K562 (cell line): ENCODE measurements at regions not wholly inside any gene's neighbourhood (a gene's known extent, or its start where the extent isn't known, plus 50 kb on each side); places are given as distances from the start of the nearest gene placed in this dataset.

Source experiments
- ATAC-seq: fragments of 200-7000 bp; cut with Tn5 transposase; 3 replicates; pipeline ENCODE4 v1.9.1; 2020; ENCODE audit warnings: moderate library complexity
- BruUV-seq: library from RNA; stranded (reverse); fragments of 400-500 nt; replicated peaks from 2 replicates; lab custom pipeline; 2021; lab: Mats Ljungman, UMichigan
- CTCF ChIA-PET: fragments of 300-600 bp; formaldehyde crosslinking; extraction: SDS; loops from one replicate; lab custom pipeline; 2021; ENCODE audit warnings: low intra/inter-chr PET ratio; lab: Yijun Ruan, JAX
- POLR2A ChIA-PET: fragments of 300-600, 350-650 bp; sonication (Branson Sonifier 250); formaldehyde crosslinking; extraction: SDS; loops from one replicate; lab custom pipeline; 2021; ENCODE audit warnings: antibody characterized with exemption, inconsistent platforms; lab: Yijun Ruan, JAX
- DNase-seq, 4 experiments: peaks; one replicate each; pipeline versions ENCODE4 v3.0.0 to v3.0.0-alpha.2; 2011 to 2018; ENCODE audit warnings: low spot score in 3 of 4, mixed read lengths in 3 of 4; ENCODE audit errors: extremely low read depth in 1 of 4
- FAIRE-seq: peaks from 2 replicates; lab custom pipeline; 2011; peaks lifted over from hg19 to GRCh38; lab: Jason Lieb, UNC
- H2AFZ ChIP-seq: 2 replicates; pipeline ENCODE4 v1.6.0; 2011; ENCODE audit warnings: low read depth, low read length, control low read depth, inconsistent platforms
- H3K27ac ChIP-seq: fragments of 200-600 bp; 3 replicates; pipeline ENCODE4 v1.8.0; 2011; ENCODE audit warnings: low read depth, mild to moderate bottlenecking, control low read depth, inconsistent platforms, low read length, moderate library complexity, mixed read lengths; ENCODE audit errors: extremely low read depth
- H3K27me3 ChIP-seq, 2 experiments: fragments of 300-600 bp in 1 of 2; 2 replicates in 1 of 2; 3 replicates in 1 of 2; pipeline versions ENCODE4 v1.6.0 to v1.8.0; 2011; ENCODE audit warnings: inconsistent platforms in 2 of 2, low read length in 2 of 2, mild to moderate bottlenecking in 1 of 2, mixed read lengths in 1 of 2, moderate library complexity in 1 of 2; ENCODE audit not compliant: control insufficient read depth in 2 of 2, insufficient read depth in 2 of 2
- H3K36me3 ChIP-seq: fragments of 300-600 bp; 3 replicates; pipeline ENCODE4 v1.8.0; 2011; ENCODE audit warnings: mild to moderate bottlenecking, low read length, inconsistent platforms; ENCODE audit not compliant: control insufficient read depth, insufficient read depth
- H3K4me1 ChIP-seq, 2 experiments: fragments of 200-600 bp in 1 of 2; replicated peaks in 1 of 2; 2 replicates in 1 of 2; 3 replicates in 1 of 2; pipeline versions ENCODE4 v1.5.1 to v1.8.0; 2011; ENCODE audit warnings: inconsistent platforms in 2 of 2, low read length in 2 of 2, mild to moderate bottlenecking in 1 of 2, mixed read lengths in 1 of 2, moderate library complexity in 1 of 2; ENCODE audit not compliant: control insufficient read depth in 2 of 2, insufficient read depth in 2 of 2
- H3K4me2 ChIP-seq: 2 replicates; pipeline ENCODE4 v1.6.1; 2011; ENCODE audit warnings: low read length, control low read depth, inconsistent platforms, mixed read lengths; ENCODE audit not compliant: insufficient read depth
- H3K4me3 ChIP-seq: fragments of 200-600 bp; sonication (generic), shearing (Covaris generic); 2 replicates; pipeline ENCODE4 v1.5.1; 2016; ENCODE audit warnings: control low read depth, inconsistent platforms
- H3K79me2 ChIP-seq: fragments of 200-600 bp; 3 replicates; pipeline ENCODE4 v1.8.0; 2011; ENCODE audit warnings: low read length, inconsistent platforms; ENCODE audit not compliant: control insufficient read depth, insufficient read depth
- H3K9ac ChIP-seq, 2 experiments: 2 replicates each; pipeline versions ENCODE4 v1.6.0 to v1.6.1; 2011; ENCODE audit warnings: low read depth in 2 of 2, low read length in 2 of 2, control low read depth in 1 of 2, inconsistent platforms in 1 of 2, mild to moderate bottlenecking in 1 of 2, mixed read lengths in 1 of 2; ENCODE audit not compliant: insufficient read depth in 1 of 2
- H3K9me1 ChIP-seq: one replicate; pipeline ENCODE4 v1.6.0; 2011; ENCODE audit warnings: inconsistent platforms, mild to moderate bottlenecking, low read length, moderate library complexity; ENCODE audit not compliant: control insufficient read depth, insufficient read depth
- H3K9me3 ChIP-seq: replicated peaks from 2 replicates; pipeline ENCODE4 v1.5.1; 2011; ENCODE audit warnings: low read depth, low read length, inconsistent platforms; ENCODE audit not compliant: control insufficient read depth, insufficient read depth
- H4K20me1 ChIP-seq: replicated peaks from 2 replicates; pipeline ENCODE4 v1.6.1; 2011; ENCODE audit warnings: low read length, inconsistent platforms, mixed read lengths; ENCODE audit not compliant: control insufficient read depth, insufficient read depth
- CBX3 ChIP-seq, 2 experiments: IDR thresholded peaks; 1 replicate in 1 of 2; 2 replicates in 1 of 2; pipeline ENCODE4 v1.6.1; 2012; ENCODE audit warnings: inconsistent platforms in 2 of 2, low read length in 2 of 2, borderline replicate concordance in 1 of 2, control low read depth in 1 of 2
- CXXC5 ChIP-seq: fragments of 250-450 bp; sonication (Bioruptor Pico); IDR thresholded peaks from 2 replicates; pipeline ENCODE4 v1.8.0; 2022; ENCODE audit warnings: inconsistent platforms, mild to moderate bottlenecking, moderate library complexity
- ESRRB ChIP-seq: fragments of 250-450 bp; sonication (Bioruptor Pico); IDR thresholded peaks from 2 replicates; pipeline ENCODE4 v1.5.0; 2020; ENCODE audit warnings: mild to moderate bottlenecking, moderate library complexity, borderline replicate concordance
- HDAC3 ChIP-seq: fragments of 450-650 bp; IDR thresholded peaks from 2 replicates; pipeline ENCODE4 v1.6.1; 2018; ENCODE audit warnings: borderline replicate concordance, mild to moderate bottlenecking, moderate library complexity; ENCODE audit not compliant: partially characterized antibody
- KAT8 ChIP-seq: fragments of 450-650 bp; IDR thresholded peaks from 2 replicates; pipeline ENCODE4 v1.6.1; 2016; ENCODE audit warnings: low read depth, mild to moderate bottlenecking
- NR3C1 ChIP-seq: sonication (generic); formaldehyde crosslinking; IDR thresholded peaks from 2 replicates; pipeline ENCODE4 v1.8.1; 2022; ENCODE audit warnings: missing genetic modification reagents
- OTX1 ChIP-seq: fragments of 450-650 bp; formaldehyde crosslinking; IDR thresholded peaks from 2 replicates; pipeline ENCODE4 v1.4.0; 2022; ENCODE audit warnings: mild to moderate bottlenecking
- RAD21 ChIP-seq, 2 experiments: fragments of 250-450 bp in 1 of 2; fragments of 450-650 bp in 1 of 2; sonication (Bioruptor Pico) in 1 of 2; formaldehyde crosslinking in 1 of 2; IDR thresholded peaks in 1 of 2; conservative IDR thresholded peaks in 1 of 2; 2 replicates each; pipeline versions ENCODE4 v1.4.0 to v1.8.0; 2020 to 2022; ENCODE audit warnings: mild to moderate bottlenecking in 2 of 2, moderate library complexity in 1 of 2
- RBM25 ChIP-seq: fragments of 200-400 bp; formaldehyde crosslinking; IDR thresholded peaks from 2 replicates; pipeline ENCODE4 v1.6.1; 2018; ENCODE audit warnings: low read length, low read depth, moderate library complexity; ENCODE audit not compliant: severe bottlenecking
- RBM39 ChIP-seq: fragments of 200-400 bp; formaldehyde crosslinking; optimal IDR thresholded peaks from 2 replicates; pipeline ENCODE3; 2018; ENCODE audit warnings: low read depth, low read length
- RCOR1 ChIP-seq, 2 experiments: IDR thresholded peaks; 2 replicates each; pipeline ENCODE4 v1.6.1; 2012; ENCODE audit warnings: low read depth in 2 of 2, low read length in 2 of 2, borderline replicate concordance in 1 of 2, improper control_type of control experiment in 1 of 2
- TAF15 ChIP-seq: fragments of 200-400 bp; formaldehyde crosslinking; IDR thresholded peaks from 2 replicates; pipeline ENCODE4 v1.6.1; 2017; ENCODE audit warnings: mild to moderate bottlenecking, low read depth, low read length, moderate library complexity
- XRCC4 ChIP-seq: IDR thresholded peaks from one replicate; pipeline ENCODE4 v1.6.1; 2011; ENCODE audit not compliant: insufficient read depth, insufficient read length; ENCODE audit errors: extremely low read depth
- ZBTB34 ChIP-seq: fragments of 250-450 bp; sonication (Bioruptor Pico); IDR thresholded peaks from 2 replicates; pipeline ENCODE4 v1.8.0; 2021; ENCODE audit warnings: mild to moderate bottlenecking, moderate library complexity
- ZBTB8A ChIP-seq: fragments of 450-650 bp; IDR thresholded peaks from 2 replicates; pipeline ENCODE4 v1.6.1; 2018; ENCODE audit warnings: mild to moderate bottlenecking, moderate library complexity; ENCODE audit not compliant: partially characterized antibody
- ZNF445 ChIP-seq: fragments of 250-450 bp; sonication (Bioruptor Pico); IDR thresholded peaks from 2 replicates; pipeline ENCODE4 v1.4.0; 2020; ENCODE audit warnings: low read depth, mild to moderate bottlenecking, moderate library complexity
- ZNF830 ChIP-seq: fragments of 250-450 bp; sonication (Bioruptor Pico); IDR thresholded peaks from 2 replicates; pipeline ENCODE4 v1.5.0; 2021; ENCODE audit warnings: mild to moderate bottlenecking
- WGBS: fragments of 100-300 bp; shearing (Covaris generic); methylation state at CpG from one replicate; pipeline ENCODE4 v1.1.6; 2016; ENCODE audit warnings: low coverage, mixed read lengths; ENCODE audit not compliant: insufficient coverage; ENCODE audit errors: missing lambda C conversion rate; 5-methylcytosine and 5-hydroxymethylcytosine counted together
- in situ Hi-C: fragments of 300-500 bp; cut with MboI; formaldehyde crosslinking; loops from 4 replicates; pipeline ENCODE4 v1.15.0; 2018; ENCODE audit warnings: inconsistent platforms, mixed read lengths
- intact Hi-C: fragments of 100-400 bp; cut with micrococcal nuclease; formaldehyde crosslinking; loops from 2 replicates; pipeline ENCODE4 v1.14.2; 2022

GRCh38 chr2:16568998-16569784 lies 96.4 kb downstream of the CYRIA start:
- in situ Hi-C loops (no loop called here), intact Hi-C loops (loop anchor here (5.0 kb wide), 1 partner anchor 38 kb away; no protein-coding TSS in a partner anchor)
- Histone ChIP-seq H3K4me2 (no peak overlapping the region), H3K9me3 (no peaks in the 10 kb centered on the region), H3K27ac (no peak overlapping the region), H3K9me1 (no peaks in the 10 kb centered on the region), H3K4me3 (no peak overlapping the region), H2AFZ (no peak overlapping the region), H3K36me3 (no peaks in the 10 kb centered on the region), H3K9ac (no peak overlapping the region), H3K27me3 (no peaks in the 10 kb centered on the region), H3K4me1 (no peaks in the 10 kb centered on the region), H3K79me2 (no peaks in the 10 kb centered on the region), H4K20me1 (no peaks in the 10 kb centered on the region)
- ATAC-seq (no peak), DNase-seq (no peak), FAIRE-seq (no peak)
- ChIA-PET POLR2A (no interaction called here), CTCF (no interaction called here)
- WGBS: 2% methylated on average over 4 of the region's 4 CpGs
- no TSS peak for BruUV-seq
- no peak for TF ChIP-seq ZNF445 (CRISPR knock-in tag)
- TF ChIP-seq RCOR1 (IDR thresholded peaks at IDR 0.05; ENCODE audit: borderline replicate concordance in 1 of 2, low read depth in 2 of 2, low read length in 2 of 2): no peak
- TF ChIP-seq KAT8: no peak
- no peak for TF ChIP-seq ESRRB (CRISPR knock-in tag)
- no peak for TF ChIP-seq NR3C1 (CRISPR knock-in tag)
- TF ChIP-seq CBX3 (IDR thresholded peaks at IDR 0.05; ENCODE audit: borderline replicate concordance in 1 of 2, low read length in 2 of 2): no peak
- TF ChIP-seq RBM39: no peak
- no peak for TF ChIP-seq XRCC4
- TF ChIP-seq TAF15: no peak
- no peak for TF ChIP-seq RAD21 (CRISPR knock-in tag; conservative IDR thresholded peaks at IDR 0.05 in 1 of 2, IDR thresholded peaks at IDR 0.05 in 1 of 2)
- TF ChIP-seq ZNF830: no peak
- no peak for TF ChIP-seq ZBTB8A
- TF ChIP-seq CXXC5 (CRISPR knock-in tag): no peak
- TF ChIP-seq RBM25: no peak
- no peak for TF ChIP-seq ZBTB34 (CRISPR knock-in tag)
- no peak for TF ChIP-seq HDAC3
- no peak for TF ChIP-seq OTX1 (CRISPR knock-in tag)
- TF ChIP-seq, all 486 proteins: peak for 0
